H54 (cell line): ENCODE measurements at regions not wholly inside any gene's neighbourhood (a gene's known extent, or its start where the extent isn't known, plus 50 kb on each side); places are given as distances from the start of the nearest gene placed in this dataset.

Experiments used
- DNase-seq: peaks from one replicate; pipeline ENCODE4 v3.0.0; 2011; ENCODE audit warnings: low spot score, mixed read lengths; ENCODE audit not compliant: insufficient read length
- FAIRE-seq: peaks from 3 replicates; lab custom pipeline; 2011; peaks lifted over from hg19 to GRCh38; lab: Jason Lieb, UNC
- POLR2A ChIP-seq: IDR thresholded peaks from 2 replicates; pipeline ENCODE4 v1.6.1; 2011; ENCODE audit warnings: low read depth, mild to moderate bottlenecking, low read length

- no peak for DNase-seq
- FAIRE-seq, result no peak
- TF ChIP-seq POLR2A, result no peak
Measured at GRCh38 chr3:127363171-127363570, 75.3 kb upstream of the PRR20G start.

DNA sequence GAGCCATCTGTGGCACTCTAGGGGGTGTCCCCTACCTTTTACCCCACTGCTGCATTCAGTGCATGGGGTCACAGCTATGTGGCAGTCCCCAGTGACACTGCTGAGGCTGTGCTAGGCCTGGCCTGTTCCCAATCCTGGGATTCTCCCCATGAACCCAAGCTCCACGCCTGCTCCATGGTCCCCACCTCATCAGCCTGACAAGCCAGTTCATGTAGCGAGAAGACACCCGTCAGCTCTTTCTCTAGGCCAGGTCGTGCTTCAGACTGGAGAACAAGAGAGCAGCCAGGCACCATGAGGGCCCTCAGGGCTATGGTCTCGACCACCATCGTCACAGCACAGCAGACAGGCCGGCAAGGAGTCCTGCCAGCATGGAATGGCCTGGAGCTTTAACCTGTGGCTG is 72.8 kb upstream of the PRR20G start:
- no peak for FAIRE-seq
- no peak for DNase-seq
- TF ChIP-seq POLR2A, result no peak

GRCh38 chr3:127358641-127359040 is 70.8 kb upstream of the PRR20G start:
- DNase-seq (no peak), FAIRE-seq (no peak)
- TF ChIP-seq POLR2A, result no peak

GRCh38 chr3:127356381-127356780 is 68.5 kb upstream of the PRR20G start:
- no peak for FAIRE-seq
- no peak for TF ChIP-seq POLR2A
- no peak for DNase-seq

GRCh38 chr3:127354761-127355160 is 66.9 kb upstream of the PRR20G start:
- FAIRE-seq (no peak), DNase-seq (no peak)
- no peak for TF ChIP-seq POLR2A

GRCh38 chr3:127352612-127353011 is 64.8 kb upstream of the PRR20G start:
- no peak for FAIRE-seq
- TF ChIP-seq POLR2A, result no peak
- no peak for DNase-seq

DNA sequence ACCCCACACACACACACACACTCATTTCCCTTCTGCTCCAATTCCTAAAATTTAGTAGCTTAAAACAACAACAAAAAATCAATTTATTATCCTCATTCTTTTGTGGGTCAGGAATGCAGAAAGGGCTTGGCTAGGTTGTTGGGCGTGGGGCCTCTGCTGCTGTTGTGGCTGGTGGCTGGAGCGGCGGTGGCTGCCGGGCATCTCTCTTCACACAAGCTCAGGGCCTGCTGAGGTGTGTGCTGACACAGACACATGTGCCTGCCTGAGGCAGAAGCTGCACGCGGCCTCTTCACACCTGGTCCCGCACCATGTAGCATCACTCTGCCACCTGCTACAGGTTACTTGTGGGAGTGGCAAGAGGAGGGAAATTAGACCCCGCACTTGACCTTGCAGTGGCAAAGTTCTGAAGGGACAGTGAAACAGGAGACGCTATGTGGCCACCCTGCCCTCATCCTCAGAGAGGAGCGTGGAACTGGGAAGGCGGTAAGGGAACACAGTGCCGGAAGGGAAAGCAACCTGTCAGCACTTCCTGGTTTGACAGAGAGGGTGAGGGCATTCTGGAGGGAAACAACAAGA is 64.0 kb upstream of the PRR20G start:
- no peak for FAIRE-seq

DNA sequence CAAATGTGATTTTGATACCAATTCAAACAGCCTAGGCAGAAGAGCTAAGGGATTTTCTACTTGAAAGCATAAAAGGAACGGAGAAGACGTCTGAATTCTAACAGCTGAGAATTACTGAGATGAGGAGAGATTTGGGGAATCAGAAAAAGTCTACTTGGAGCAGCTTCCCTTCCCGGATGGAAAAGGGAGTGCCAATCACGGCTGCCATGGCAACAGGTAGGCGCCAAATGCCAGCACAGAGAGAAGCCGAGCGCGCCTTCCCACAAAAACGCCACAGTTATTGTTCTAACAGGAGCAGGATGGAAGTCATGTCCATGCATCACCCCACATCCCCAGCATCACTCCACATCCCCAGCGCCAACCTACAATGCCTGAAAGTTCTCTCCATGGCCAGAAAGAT is 63.5 kb upstream of the PRR20G start:
- TF ChIP-seq POLR2A, result no peak
- FAIRE-seq, result no peak
- DNase-seq, result no peak

More for the DNA sequence above, 64.0 kb upstream of the PRR20G start:
- no peak for DNase-seq
- no peak for TF ChIP-seq POLR2A

GRCh38 chr3:127350172-127351050 is 62.6 kb upstream of the PRR20G start:
- FAIRE-seq (no peak), DNase-seq (no peak)
- no peak for TF ChIP-seq POLR2A

DNA sequence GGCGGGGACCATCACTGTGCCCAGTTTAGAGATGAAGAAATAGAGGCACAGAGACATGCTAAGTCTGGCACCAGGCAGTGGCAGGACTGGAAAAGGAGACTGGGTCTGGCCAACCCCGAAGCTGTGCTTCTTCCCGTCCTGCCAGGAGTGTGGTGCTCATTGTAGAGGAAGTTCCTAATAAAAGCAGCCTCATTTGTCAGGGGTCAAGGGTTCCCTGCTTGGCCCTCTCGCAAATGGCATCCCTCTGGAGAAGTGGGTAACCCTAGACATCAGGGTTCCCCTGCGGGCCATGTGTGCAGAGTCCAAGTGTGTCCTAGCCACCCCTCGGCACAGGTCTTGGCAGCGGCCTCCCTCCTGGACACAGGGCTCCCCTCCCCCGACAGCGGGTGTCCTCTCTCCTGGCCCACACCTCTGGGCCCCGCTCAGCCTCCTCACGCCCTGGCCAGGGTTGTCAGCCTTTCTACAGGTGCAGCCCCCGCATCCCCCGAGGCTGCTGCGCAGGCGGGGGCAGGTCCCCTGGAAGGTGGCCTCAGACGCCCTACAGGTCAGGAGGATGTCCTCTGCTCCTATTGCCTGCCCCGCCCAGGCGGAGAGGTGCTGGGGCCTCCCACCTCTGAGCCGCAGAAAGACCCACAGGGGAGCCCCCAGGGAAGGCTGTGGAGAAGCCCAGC is 61.8 kb upstream of the PRR20G start:
- FAIRE-seq (no peak), DNase-seq (no peak)
- no peak for TF ChIP-seq POLR2A

GRCh38 chr3:127342735-127343134 is 54.9 kb upstream of the PRR20G start:
- FAIRE-seq (no peak), DNase-seq (no peak)
- TF ChIP-seq POLR2A, result no peak

GRCh38 chr3:127339928-127340861 is 52.3 kb upstream of the PRR20G start:
- TF ChIP-seq POLR2A, result no peak
- no peak for DNase-seq
- no peak for FAIRE-seq

- FAIRE-seq (no peak), DNase-seq (no peak)
- TF ChIP-seq POLR2A, result no peak
Measured at GRCh38 chr3:127339016-127339415, 51.2 kb upstream of the PRR20G start.
